Esophagus muscularis mucosa (tissue), 4 donors: ENCODE measurements at regions not wholly inside any gene's neighbourhood (a gene's known extent, or its start where the extent isn't known, plus 50 kb on each side); places are given as distances from the start of the nearest gene placed in this dataset.

ENCODE experiments used
- DNase-seq: peaks from one replicate; pipeline ENCODE4 v3.0.0-alpha.2; 2017; ENCODE audit errors: extremely low spot score
- H3K27ac ChIP-seq, 4 donors: fragments of 200-600 bp; sonication (generic); replicated peaks in 1 of 4; 1 replicate in 3 of 4; 2 replicates in 1 of 4; pipeline ENCODE4 v1.5.1; 2016 to 2019; ENCODE audit warnings: mild to moderate bottlenecking in 1 of 4
- H3K27me3 ChIP-seq, 4 donors: fragments of 200-600 bp; sonication (generic); one replicate each; pipeline versions ENCODE4 v1.5.1 to v1.6.0; 2016 to 2019
- H3K36me3 ChIP-seq, 4 donors: fragments of 200-600 bp; sonication (generic); one replicate each; pipeline ENCODE4 v1.5.1; 2016 to 2019
- H3K4me1 ChIP-seq, 4 donors: fragments of 200-600 bp; sonication (generic); one replicate each; pipeline ENCODE4 v1.5.1; 2016 to 2019
- H3K4me3 ChIP-seq, 4 donors: fragments of 200-600 bp; sonication (generic); 1 replicate in 2 of 4; 2 replicates in 2 of 4; pipeline ENCODE4 v1.5.1; 2016 to 2019; ENCODE audit warnings: mild to moderate bottlenecking in 4 of 4, moderate library complexity in 1 of 4
- H3K9me3 ChIP-seq, 4 donors: fragments of 200-600 bp; sonication (generic); 1 replicate in 3 of 4; 2 replicates in 1 of 4; pipeline ENCODE4 v1.5.1; 2016 to 2019
- CTCF ChIP-seq, 3 experiments: fragments of 200-600 bp in 2 of 3; fragments of 450-650 bp in 1 of 3; sonication (generic) in 2 of 3; IDR thresholded peaks; one replicate each; pipeline ENCODE4 v1.5.1; 2017 to 2019; ENCODE audit warnings: antibody characterized with exemption in 3 of 3, mild to moderate bottlenecking in 2 of 3, moderate library complexity in 1 of 3
- EP300 ChIP-seq: sonication (generic); formaldehyde crosslinking; IDR thresholded peaks from one replicate; pipeline ENCODE4 v1.6.1; 2017; ENCODE audit warnings: antibody characterized with exemption
- POLR2A ChIP-seq: fragments of 450-650 bp; IDR thresholded peaks from one replicate; pipeline ENCODE4 v1.6.1; 2017; ENCODE audit warnings: antibody characterized with exemption, moderate library complexity, mild to moderate bottlenecking, low read depth
- POLR2AphosphoS5 ChIP-seq, 2 donors: sonication (generic); formaldehyde crosslinking; IDR thresholded peaks; one replicate each; pipeline ENCODE4 v1.6.1; 2017; ENCODE audit warnings: antibody characterized with exemption in 2 of 2
- WGBS: methylation state at CpG from one replicate; pipeline ENCODE4 v1.1.5; 2018; 5-methylcytosine and 5-hydroxymethylcytosine counted together
- intact Hi-C: fragments of 100-400 bp; cut with DNase I; formaldehyde crosslinking; loops from one replicate; pipeline ENCODE4 v1.15.1; 2023

- Histone ChIP-seq H3K4me3 (no peak overlapping the region), H3K36me3 (no peaks in the 10 kb centered on the region), H3K4me1 (peaks cover 6 to 53% (median 15%) of the 10 kb centered on the region in 4 donors), H3K27ac (no peak overlapping the region), H3K27me3 (peaks cover 0 to 14% (median 0%) of the 10 kb centered on the region in 4 donors), H3K9me3 (no peaks in the 10 kb centered on the region)
- 82% methylated on average over 6 of the region's 6 CpGs for WGBS
- intact Hi-C loops = no loop called here
- TF ChIP-seq EP300 = no peak
- no peak for TF ChIP-seq CTCF (IDR thresholded peaks at IDR 0.05)
- TF ChIP-seq POLR2AphosphoS5 (IDR thresholded peaks at IDR 0.05) = no peak
- no peak for TF ChIP-seq POLR2A
- no peak for DNase-seq
Measured at GRCh38 chr14:22485649-22486048, 103.4 kb downstream of the DAD1 start.

GRCh38 chr14:22485178-22485577, 103.8 kb downstream of the DAD1 start:
- no peak overlapping the region for H3K4me3 ChIP-seq
- no peak overlapping the region for H3K27ac ChIP-seq
- DNase-seq = no peak
- no peaks in the 10 kb centered on the region for H3K36me3 ChIP-seq
- peaks cover 6 to 49% (median 15%) of the 10 kb centered on the region in 4 donors for H3K4me1 ChIP-seq
- TF ChIP-seq CTCF (IDR thresholded peaks at IDR 0.05) (no peak), POLR2AphosphoS5 (IDR thresholded peaks at IDR 0.05) (no peak), POLR2A (no peak), EP300 (no peak)
- H3K27me3 ChIP-seq = peaks cover 0 to 14% (median 0%) of the 10 kb centered on the region in 4 donors
- no CpG with 5 or more reads among the region's 1 CpG for WGBS
- intact Hi-C loops = no loop called here
- no peaks in the 10 kb centered on the region for H3K9me3 ChIP-seq

- no peak overlapping the region for H3K4me3 ChIP-seq
- H3K27me3 ChIP-seq = peaks cover 0 to 14% (median 0%) of the 10 kb centered on the region in 4 donors
- TF ChIP-seq POLR2AphosphoS5 (IDR thresholded peaks at IDR 0.05) = no peak
- no peak for TF ChIP-seq POLR2A
- no peak for TF ChIP-seq EP300
- no peak for TF ChIP-seq CTCF (IDR thresholded peaks at IDR 0.05)
- H3K27ac ChIP-seq = no peak overlapping the region
- no peaks in the 10 kb centered on the region for H3K9me3 ChIP-seq
- intact Hi-C loops = no loop called here
- no peak for DNase-seq
- no peaks in the 10 kb centered on the region for H3K36me3 ChIP-seq
- H3K4me1 ChIP-seq = peaks cover 6 to 43% (median 15%) of the 10 kb centered on the region in 4 donors
- 45% methylated on average over 5 of the region's 5 CpGs for WGBS
Measured at GRCh38 chr14:22484632-22485031, 104.4 kb downstream of the DAD1 start.

- WGBS = 86% methylated on average over 9 of the region's 10 CpGs
- intact Hi-C loops = no loop called here
- Histone ChIP-seq H3K27ac (no peak overlapping the region), H3K9me3 (no peaks in the 10 kb centered on the region), H3K4me1 (peaks cover 6 to 37% (median 15%) of the 10 kb centered on the region in 4 donors), H3K36me3 (no peaks in the 10 kb centered on the region), H3K4me3 (no peak overlapping the region), H3K27me3 (peaks cover 0 to 14% (median 0%) of the 10 kb centered on the region in 4 donors)
- TF ChIP-seq POLR2AphosphoS5 (IDR thresholded peaks at IDR 0.05) (no peak), EP300 (no peak), CTCF (IDR thresholded peaks at IDR 0.05) (no peak), POLR2A (no peak)
- no peak for DNase-seq
Measured at GRCh38 chr14:22483863-22484593, 105.0 kb downstream of the DAD1 start.
